ENCODE measurements at regions not wholly inside any gene's neighbourhood (a gene's known extent, or its start where the extent isn't known, plus 50 kb on each side); places are given as distances from the start of the nearest gene placed in this dataset.

DNA sequence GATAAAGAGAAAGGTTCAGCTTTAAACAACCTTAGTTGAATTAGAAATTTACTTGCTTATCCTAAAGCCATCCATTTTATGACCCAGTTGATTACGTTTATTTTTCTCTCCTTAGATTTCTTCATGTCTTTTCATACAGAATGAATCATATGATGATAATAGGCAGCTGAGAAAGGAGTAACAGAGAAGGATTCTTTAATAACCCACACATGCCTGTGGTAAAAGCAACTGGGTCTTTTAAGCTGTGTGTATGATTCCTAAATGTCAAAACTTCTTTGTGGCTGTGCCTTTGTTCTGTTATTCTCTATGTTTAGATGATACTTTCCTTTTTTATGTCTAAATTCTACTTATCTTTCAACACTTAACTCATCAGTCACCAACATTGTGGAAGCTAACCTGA is 626.5 kb downstream of the NCAM2 start:
- Mint-ChIP-seq H3K4me1 (ENCODE audit: low read depth) (peaks cover 41% of the 10 kb centered on the region), H3K27ac (peak overlapping the region; percentile 48; the same call in 1 of the 2 replicates), H3K4me3 (peak overlapping the region; percentile 61), H3K9me3 (no peaks in the 10 kb centered on the region), H3K27me3 (ENCODE audit: insufficient read depth) (no peaks in the 10 kb centered on the region; the same call in 1 of the 2 replicates), H3K36me3 (ENCODE audit: low read depth) (no peaks in the 10 kb centered on the region)
- DNase-seq, result peak; percentile 60
- TF ChIP-seq, protein P1, sequence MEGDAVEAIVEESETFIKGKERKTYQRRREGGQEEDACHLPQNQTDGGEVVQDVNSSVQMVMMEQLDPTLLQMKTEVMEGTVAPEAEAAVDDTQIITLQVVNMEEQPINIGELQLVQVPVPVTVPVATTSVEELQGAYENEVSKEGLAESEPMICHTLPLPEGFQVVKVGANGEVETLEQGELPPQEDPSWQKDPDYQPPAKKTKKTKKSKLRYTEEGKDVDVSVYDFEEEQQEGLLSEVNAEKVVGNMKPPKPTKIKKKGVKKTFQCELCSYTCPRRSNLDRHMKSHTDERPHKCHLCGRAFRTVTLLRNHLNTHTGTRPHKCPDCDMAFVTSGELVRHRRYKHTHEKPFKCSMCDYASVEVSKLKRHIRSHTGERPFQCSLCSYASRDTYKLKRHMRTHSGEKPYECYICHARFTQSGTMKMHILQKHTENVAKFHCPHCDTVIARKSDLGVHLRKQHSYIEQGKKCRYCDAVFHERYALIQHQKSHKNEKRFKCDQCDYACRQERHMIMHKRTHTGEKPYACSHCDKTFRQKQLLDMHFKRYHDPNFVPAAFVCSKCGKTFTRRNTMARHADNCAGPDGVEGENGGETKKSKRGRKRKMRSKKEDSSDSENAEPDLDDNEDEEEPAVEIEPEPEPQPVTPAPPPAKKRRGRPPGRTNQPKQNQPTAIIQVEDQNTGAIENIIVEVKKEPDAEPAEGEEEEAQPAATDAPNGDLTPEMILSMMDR (IDR thresholded peaks at IDR 0.05), result no peak

DNA sequence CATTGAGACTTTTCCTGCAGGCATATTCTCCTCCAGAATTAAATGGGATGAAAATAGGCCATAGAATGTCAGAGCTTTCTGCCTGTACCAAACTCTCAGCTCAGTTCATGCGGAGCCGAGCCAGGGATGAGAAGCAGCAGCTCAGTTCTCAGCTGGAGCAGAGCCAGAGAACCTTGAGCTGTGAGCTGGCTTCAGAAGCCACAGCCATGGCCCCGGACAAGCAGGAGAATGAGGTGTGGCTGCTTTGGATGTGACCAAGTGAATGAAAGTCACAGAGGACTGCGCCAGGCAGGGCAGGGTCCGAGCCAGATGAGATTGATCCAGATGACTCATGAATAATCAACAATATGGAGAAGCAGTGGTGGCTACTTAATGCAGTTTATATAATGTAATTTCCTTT is 633.8 kb downstream of the NCAM2 start:
- H3K27ac Mint-ChIP-seq, result no peak overlapping the region
- no peaks in the 10 kb centered on the region for H3K36me3 Mint-ChIP-seq (ENCODE audit: low read depth)
- no peak for DNase-seq
- no peaks in the 10 kb centered on the region for H3K4me1 Mint-ChIP-seq (ENCODE audit: low read depth)
- no peak overlapping the region for H3K4me3 Mint-ChIP-seq
- TF ChIP-seq, protein P1 (IDR thresholded peaks at IDR 0.05), result no peak
- H3K27me3 Mint-ChIP-seq (ENCODE audit: insufficient read depth), result peaks cover 3% of the 10 kb centered on the region; the same call in 1 of the 2 replicates
- no peaks in the 10 kb centered on the region for H3K9me3 Mint-ChIP-seq

DNA sequence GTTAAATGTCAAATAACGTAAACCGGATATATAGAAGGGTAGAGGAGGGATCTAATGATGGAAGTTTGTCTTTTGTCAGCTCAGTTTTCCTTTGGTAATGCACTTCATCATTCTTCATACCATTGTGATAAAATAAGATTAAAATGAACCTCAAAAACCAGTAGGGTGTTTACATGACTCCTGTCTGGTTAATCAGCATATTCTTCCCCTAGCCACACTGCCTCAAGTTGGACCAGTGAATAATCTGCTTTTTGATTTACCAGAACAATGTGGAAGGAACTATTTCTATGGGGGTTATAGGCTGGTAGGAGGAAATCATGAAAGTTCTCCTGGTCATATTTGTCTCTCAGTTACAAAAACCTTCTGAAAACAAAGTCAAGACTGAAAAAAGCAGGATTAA is 634.7 kb downstream of the NCAM2 start:
- no peaks in the 10 kb centered on the region for H3K9me3 Mint-ChIP-seq
- no peak overlapping the region for H3K27ac Mint-ChIP-seq
- H3K27me3 Mint-ChIP-seq (ENCODE audit: insufficient read depth), result peaks cover 3% of the 10 kb centered on the region; the same call in 1 of the 2 replicates
- DNase-seq, result no peak
- H3K4me3 Mint-ChIP-seq, result no peak overlapping the region
- no peaks in the 10 kb centered on the region for H3K4me1 Mint-ChIP-seq (ENCODE audit: low read depth)
- TF ChIP-seq, protein P1 (IDR thresholded peaks at IDR 0.05), result no peak
- no peaks in the 10 kb centered on the region for H3K36me3 Mint-ChIP-seq (ENCODE audit: low read depth)

DNA sequence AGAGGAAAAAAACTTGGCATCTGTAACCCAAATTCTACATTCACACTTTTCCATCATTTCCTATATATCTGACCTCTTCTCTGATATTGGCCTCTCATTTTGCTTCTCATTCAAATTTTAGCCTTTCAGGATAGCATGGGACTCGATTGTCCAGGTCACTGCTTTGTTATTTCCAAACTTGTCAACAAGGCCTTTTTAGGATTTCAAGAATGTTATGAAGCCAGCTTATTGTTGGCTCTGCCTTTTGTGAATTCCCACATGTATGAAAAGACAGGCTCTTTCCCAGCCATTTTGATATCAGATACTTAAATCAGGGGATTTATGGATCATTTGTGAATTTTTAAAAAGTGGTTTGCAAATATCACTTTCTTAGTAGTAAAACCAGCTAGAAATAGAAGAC is 663.5 kb downstream of the NCAM2 start:
- Mint-ChIP-seq H3K4me1 (ENCODE audit: low read depth) (peaks cover 35% of the 10 kb centered on the region), H3K4me3 (no peak overlapping the region), H3K9me3 (no peaks in the 10 kb centered on the region), H3K36me3 (ENCODE audit: low read depth) (no peaks in the 10 kb centered on the region), H3K27ac (no peak overlapping the region), H3K27me3 (ENCODE audit: insufficient read depth) (peaks cover 2% of the 10 kb centered on the region; the same call in 1 of the 2 replicates)
- TF ChIP-seq, protein P1 (IDR thresholded peaks at IDR 0.05), result no peak
- DNase-seq, result no peak

DNA sequence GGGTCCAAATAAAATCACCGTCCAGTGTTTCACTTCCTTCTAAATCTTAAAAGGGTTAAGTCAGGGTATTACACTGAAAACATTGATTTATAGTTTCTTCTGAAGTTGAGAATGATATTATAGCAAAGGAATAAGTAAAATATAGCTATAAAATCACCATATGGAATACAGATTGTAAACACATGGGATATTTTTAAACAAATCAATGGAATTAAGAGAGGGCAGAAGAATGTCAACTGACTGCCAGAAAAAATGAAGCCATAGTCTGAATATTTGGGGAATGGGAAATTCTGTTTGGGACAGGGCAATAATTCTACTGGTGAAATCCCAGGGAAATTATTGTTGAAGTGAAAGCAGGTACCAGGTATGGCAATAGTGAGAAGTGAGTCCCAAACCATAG is 664.6 kb downstream of the NCAM2 start:
- peak overlapping the region; percentile 10; the same call in 1 of the 2 replicates for H3K4me3 Mint-ChIP-seq
- no peaks in the 10 kb centered on the region for H3K27me3 Mint-ChIP-seq (ENCODE audit: insufficient read depth)
- TF ChIP-seq, protein P1 (IDR thresholded peaks at IDR 0.05), result no peak
- no peaks in the 10 kb centered on the region for H3K9me3 Mint-ChIP-seq
- H3K4me1 Mint-ChIP-seq (ENCODE audit: low read depth), result peaks cover 35% of the 10 kb centered on the region
- H3K27ac Mint-ChIP-seq, result no peak overlapping the region
- no peaks in the 10 kb centered on the region for H3K36me3 Mint-ChIP-seq (ENCODE audit: low read depth)
- DNase-seq, result no peak

DNA sequence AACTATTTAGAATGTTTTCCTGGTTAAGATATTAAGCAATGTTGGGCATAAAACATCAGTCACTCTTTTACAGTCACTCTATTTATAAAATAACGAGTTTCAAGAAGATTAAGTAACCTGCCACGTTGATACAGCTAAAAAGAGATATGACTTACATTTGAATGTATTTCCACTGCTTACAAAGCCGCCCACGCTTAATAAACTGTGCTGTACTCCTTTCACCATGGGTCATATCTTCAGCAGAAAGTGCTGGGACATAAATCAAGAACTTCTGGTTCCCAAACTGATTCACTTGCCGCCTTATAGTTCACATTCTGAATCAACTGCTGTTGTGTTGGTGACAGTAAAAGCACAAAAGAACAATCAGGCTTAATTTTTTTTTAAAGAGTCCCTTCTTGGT is 666.7 kb downstream of the NCAM2 start:
- no peak overlapping the region; the same call in 1 of the 2 replicates for H3K4me3 Mint-ChIP-seq
- no peaks in the 10 kb centered on the region for H3K27me3 Mint-ChIP-seq (ENCODE audit: insufficient read depth)
- H3K27ac Mint-ChIP-seq, result no peak overlapping the region
- no peak for DNase-seq
- TF ChIP-seq, protein P1 (IDR thresholded peaks at IDR 0.05), result no peak
- peaks cover 35% of the 10 kb centered on the region for H3K4me1 Mint-ChIP-seq (ENCODE audit: low read depth)
- H3K9me3 Mint-ChIP-seq, result no peaks in the 10 kb centered on the region
- no peaks in the 10 kb centered on the region for H3K36me3 Mint-ChIP-seq (ENCODE audit: low read depth)
